ENCODE measurements at regions not wholly inside any gene's neighbourhood (a gene's known extent, or its start where the extent isn't known, plus 50 kb on each side); places are given as distances from the start of the nearest gene placed in this dataset.
"Not testable (repeated sequence)": the region's sequence is repeated elsewhere in the genome, so short reads cannot be mapped to it uniquely, and the experiment has no call there.

DNA sequence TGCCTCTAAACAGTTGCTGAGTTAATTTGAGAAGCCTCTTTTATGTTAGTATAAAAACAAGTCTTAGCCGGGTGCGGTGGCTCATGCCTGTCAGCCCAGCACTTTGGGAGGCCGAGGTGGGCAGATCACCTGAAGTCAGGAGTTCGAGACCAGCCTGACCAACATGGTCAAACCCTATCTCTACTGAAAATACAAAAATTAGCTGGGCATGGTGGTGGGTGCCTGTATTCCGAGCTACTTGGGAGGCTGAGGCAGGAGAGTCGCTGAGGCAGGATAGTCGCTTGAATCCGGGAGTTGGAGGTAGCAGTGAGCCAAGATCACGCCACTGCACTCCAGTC lies 317.5 kb downstream of the QKI start:
- not testable (repeated sequence) for DNase-seq (ENCODE audit: low read depth in 2 of 2, low spot score in 1 of 2)

DNA sequence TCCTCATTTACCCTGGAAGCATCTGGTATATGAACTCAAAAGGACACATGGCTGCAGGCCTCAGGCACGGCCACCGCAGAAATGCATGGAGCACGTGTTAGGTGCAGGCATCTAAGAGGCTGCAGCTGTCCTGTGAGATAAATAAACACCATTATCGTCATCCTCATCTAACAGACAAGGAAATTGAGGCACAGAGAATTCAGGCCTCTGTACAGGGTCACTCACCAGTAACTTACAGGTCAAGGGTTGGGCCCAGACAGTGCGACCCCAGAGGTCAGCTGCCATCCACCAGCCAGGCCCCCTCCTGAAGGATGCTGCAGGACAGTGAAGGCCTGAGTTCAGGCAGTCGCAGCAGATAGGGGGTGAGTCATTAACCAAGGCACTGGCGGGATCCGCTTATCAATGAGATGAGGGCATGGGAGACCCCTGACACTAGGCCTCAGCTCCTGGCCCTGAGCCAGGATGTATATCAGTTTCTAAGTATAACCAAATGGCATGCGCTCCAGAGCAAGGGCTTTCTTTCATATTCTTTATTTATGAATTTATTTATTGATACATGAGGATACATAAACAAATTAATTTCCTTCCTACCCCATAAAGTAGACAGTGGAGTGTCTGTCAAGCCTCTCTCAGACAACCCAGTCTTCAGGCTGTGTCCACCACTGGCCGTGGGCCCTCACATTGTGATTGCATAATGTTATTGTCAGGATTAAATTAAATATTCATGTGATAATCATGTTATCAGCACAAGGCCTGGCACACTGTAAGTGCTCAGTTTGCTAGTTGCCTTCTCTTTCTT lies 316.9 kb downstream of the QKI start:
- no peak for DNase-seq (ENCODE audit: low read depth in 2 of 2, low spot score in 1 of 2)

- DNase-seq (ENCODE audit: low read depth in 2 of 2, low spot score in 1 of 2) = no peak
Observed at GRCh38 chr6:163730246-163731210, 316.0 kb downstream of the QKI start.

GRCh38 chr6:163729127-163729872 lies 314.8 kb downstream of the QKI start:
- no peak for DNase-seq (ENCODE audit: low read depth in 2 of 2, low spot score in 1 of 2)

DNA sequence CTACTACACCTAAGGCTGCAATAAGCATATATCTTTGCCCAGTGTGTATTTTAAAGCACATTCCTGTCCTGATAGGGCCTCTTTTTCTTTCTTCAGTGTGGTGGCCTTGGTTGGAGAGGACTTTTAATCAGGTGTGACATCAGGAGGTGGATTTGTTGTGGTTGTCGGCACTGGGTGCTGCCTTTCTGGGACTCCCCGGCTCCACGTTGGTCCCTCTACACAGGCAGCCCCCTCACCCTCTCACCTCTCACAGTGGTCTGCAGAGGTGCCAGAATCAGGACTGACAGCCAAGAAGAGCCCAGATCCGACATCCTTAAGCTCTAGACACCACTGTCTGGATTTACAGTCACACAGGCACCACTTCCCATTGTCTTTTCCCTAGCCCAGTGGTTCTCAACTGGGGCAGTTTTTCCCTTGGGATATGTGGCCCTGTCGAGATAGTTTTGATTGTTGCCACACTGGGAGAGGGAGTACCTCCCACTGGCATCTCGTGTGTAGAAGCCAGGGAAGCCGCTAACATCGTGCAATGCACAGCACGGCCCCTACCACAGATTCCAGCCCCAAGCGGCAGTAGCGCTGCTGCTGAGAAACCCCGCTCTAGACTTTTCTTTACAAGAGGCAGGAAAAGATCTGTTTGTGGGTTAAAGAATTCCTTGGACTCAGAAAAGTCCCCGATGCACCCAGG lies 314.1 kb downstream of the QKI start:
- no peak for DNase-seq (ENCODE audit: low read depth in 2 of 2, low spot score in 1 of 2)

DNA sequence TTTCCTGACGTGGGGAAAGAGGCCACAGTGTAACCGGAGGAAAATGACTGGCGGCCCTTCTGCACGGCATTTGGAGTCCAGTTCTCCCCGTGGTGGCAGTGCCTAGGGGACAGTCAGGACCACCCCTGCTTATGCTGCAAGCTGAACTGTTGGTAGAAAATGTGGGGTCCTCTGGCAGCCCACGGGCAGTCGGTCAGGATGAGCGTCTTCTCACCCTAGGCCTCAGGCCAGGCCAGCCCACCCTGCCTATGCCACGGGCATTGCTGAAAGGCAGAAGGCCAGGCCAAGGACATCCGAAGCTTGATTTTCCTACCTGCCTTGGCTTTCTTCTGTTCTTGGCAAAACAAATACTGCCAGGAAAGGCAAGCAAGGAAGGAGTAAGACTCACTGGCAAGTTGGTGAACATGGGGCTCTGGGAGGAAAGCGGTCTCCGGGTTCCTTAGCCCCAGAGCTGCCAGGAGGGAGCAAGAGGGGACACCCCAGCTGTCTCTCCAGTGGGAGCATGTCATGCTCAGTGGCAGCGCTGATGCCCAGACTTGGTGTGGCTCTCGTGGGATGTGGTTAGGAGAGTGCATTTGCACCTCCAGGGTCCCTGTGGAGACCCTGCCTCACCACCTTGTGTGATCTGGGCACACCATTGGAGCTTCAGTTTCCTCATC lies 311.6 kb downstream of the QKI start:
- DNase-seq (ENCODE audit: low read depth in 2 of 2, low spot score in 1 of 2) = no peak

GRCh38 chr6:163725008-163725941 lies 310.8 kb downstream of the QKI start:
- DNase-seq (ENCODE audit: low read depth in 2 of 2, low spot score in 1 of 2) = no peak

DNA sequence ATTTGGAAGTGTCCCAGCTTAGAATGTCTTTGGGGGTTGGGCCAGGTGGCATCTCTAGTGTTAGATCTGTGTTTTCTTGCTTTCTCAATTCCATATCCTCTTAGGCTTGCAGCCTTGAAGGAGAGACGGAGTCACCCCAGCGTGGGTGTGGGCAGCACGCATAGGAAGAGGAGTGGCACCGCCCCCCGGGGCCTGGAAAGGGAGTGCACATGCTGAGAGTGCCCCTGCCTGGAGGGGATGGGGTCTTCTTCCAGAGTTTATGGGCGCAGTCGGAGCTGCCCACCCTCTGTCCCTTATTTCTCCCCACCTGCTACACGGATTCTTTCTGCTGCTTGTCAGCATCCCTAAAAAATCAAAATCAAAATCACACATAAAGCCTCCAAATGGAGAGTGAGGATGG lies 309.7 kb downstream of the QKI start:
- no peak for DNase-seq (ENCODE audit: low read depth in 2 of 2, low spot score in 1 of 2)

DNA sequence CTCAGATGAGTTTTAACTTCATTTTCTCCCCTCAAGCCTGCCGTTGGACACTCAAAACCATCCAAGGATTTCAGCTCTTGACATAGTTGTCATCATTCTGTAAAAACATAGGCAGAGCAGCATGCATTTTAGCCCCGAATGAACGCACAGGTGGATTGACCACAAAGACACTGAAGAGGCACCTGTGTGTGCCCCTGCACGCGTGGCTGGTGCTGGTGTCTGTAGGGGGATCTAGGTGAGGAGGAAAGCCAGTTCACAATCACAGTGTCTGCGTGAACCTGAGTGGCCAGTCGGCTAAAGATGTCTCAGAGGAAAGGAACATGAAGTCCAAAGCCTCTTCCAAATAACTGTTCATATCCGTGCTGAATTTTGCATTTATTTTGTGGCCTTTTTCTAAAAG lies 309.2 kb downstream of the QKI start:
- no peak for DNase-seq (ENCODE audit: low read depth in 2 of 2, low spot score in 1 of 2)

DNA sequence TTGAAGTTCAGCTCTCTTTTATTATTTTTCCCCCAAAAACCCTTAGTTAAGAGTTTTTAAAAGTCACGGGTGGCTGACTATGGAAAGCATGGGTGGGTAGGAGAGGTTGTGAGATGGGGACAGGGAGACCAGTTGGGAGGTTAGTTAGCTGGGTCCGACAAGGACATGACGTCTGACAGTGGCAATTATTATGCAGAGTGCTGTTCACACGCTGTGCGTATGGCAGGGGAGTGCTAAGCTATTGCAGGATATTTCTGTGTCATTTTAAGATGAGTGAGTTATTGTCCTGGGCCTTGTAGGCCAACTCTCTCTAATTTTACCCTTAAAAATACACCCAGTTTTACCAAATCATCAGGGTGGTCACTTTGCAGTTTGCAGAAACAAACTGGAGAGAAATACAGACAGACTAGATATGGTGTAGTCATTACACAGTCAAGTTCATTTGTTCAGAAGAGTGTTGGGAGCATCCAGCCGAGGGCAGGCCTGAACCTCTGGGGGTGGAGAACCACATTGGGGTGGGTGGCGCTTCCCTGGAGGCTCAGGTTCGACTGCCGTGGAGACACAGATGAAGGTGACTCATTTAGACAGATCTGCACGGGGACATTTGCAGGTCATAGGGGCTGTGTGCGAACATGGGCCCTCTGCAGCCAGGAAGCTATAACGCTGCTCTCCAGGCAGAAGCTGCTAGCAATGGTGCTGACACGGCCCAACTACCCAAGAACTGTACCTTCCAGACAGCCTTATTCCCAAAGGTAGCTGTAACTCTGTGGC lies 307.6 kb downstream of the QKI start:
- no peak for DNase-seq (ENCODE audit: low read depth in 2 of 2, low spot score in 1 of 2)

GRCh38 chr6:163721435-163721834 lies 306.9 kb downstream of the QKI start:
- no peak for DNase-seq (ENCODE audit: low read depth in 2 of 2, low spot score in 1 of 2)

GRCh38 chr6:163720460-163721235 lies 306.1 kb downstream of the QKI start:
- DNase-seq (ENCODE audit: low read depth in 2 of 2, low spot score in 1 of 2) = no peak

- no peak for DNase-seq (ENCODE audit: low read depth in 2 of 2, low spot score in 1 of 2)
Observed at GRCh38 chr6:163720005-163720404, 305.5 kb downstream of the QKI start.

GRCh38 chr6:163719028-163719742 lies 304.7 kb downstream of the QKI start:
- DNase-seq (ENCODE audit: low read depth in 2 of 2, low spot score in 1 of 2) = no peak

- DNase-seq (ENCODE audit: low read depth in 2 of 2, low spot score in 1 of 2) = no peak
Observed at GRCh38 chr6:163718537-163718936, 304.0 kb downstream of the QKI start.

DNA sequence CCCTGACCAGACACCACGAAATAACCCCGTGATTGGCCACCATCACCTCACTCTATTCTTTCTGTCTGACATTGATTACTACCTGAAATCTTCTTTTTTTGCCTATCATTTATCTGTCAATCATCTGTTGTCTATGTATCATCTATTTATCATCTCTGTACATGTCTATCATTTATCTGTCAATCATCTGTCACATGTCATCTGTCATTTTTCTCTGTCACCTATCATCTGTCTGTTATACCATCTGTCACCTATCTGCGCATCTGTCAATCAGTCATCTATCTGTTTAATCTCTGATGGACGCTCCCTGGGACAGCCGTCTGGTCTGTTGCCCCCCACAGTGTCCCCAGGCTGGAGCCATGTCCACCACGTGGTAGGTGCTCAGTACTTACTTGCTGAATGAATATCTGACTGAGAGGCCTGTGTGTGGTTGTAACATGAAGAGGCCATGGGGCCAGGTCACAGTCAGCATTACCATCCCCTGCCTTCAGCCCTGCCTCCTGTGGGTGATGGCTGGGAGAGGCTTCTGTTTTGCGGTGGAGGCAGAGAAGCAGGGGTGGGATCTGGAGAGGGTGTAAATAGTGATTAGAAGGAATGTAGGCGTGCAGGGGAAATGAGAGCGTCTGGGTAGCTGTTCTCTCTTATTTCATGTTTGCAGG lies 302.7 kb downstream of the QKI start:
- no peak for DNase-seq (ENCODE audit: low read depth in 2 of 2, low spot score in 1 of 2)

GRCh38 chr6:163716690-163717089 lies 302.2 kb downstream of the QKI start:
- DNase-seq (ENCODE audit: low read depth in 2 of 2, low spot score in 1 of 2) = no peak

All from stimulated activated CD8-positive, alpha-beta memory T cell treated with anti-CD3 and anti-CD28 coated beads, Interleukin-4, amount 100 ng/mL, for 1 hour (primary cell).